Neural progenitor cell (in vitro differentiated cells): ENCODE measurements at regions not wholly inside any gene's neighbourhood (a gene's known extent, or its start where the extent isn't known, plus 50 kb on each side); places are given as distances from the start of the nearest gene placed in this dataset.

Source experiments
- CTCF ChIP-seq: fragments of 200-600 bp; sonication (generic); IDR thresholded peaks from 2 replicates; pipeline ENCODE4 v1.5.1; 2017; ENCODE audit warnings: antibody characterized with exemption, mild to moderate bottlenecking
- EZH2 ChIP-seq: fragments of 200-600 bp; sonication (generic); IDR thresholded peaks from 2 replicates; pipeline ENCODE4 v1.6.1; 2017; ENCODE audit warnings: antibody characterized with exemption, mild to moderate bottlenecking, moderate library complexity

- TF ChIP-seq CTCF (no peak), EZH2 (no peak)
These were observed 157.0 kb downstream of the SOX4 start for GRCh38 chr6:21750575-21750974.
